ENCODE measurements at regions not wholly inside any gene's neighbourhood (a gene's known extent, or its start where the extent isn't known, plus 50 kb on each side); places are given as distances from the start of the nearest gene placed in this dataset.

DNA sequence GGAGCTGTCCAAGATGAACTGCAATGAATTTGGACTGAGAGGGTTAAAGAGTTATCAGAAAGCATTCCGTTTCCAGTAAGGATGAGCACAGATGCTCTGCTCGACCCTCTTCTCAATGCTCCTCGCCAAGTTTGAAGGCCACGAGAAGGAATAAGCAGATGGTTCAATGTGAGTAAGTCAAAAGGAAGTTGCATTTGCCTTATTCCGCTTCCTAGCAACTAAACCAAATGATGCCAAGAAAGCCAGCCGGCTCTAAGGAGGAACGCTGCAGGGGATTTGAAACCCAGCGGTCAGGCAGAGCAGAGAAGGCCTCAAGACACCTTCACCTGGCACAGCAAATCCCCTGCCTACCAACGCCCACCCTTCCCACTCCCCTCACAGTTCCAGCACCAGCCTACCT, 52.1 kb upstream of the CNEP1R1 start:
- Histone ChIP-seq H3K9me3 (replicated peaks; ENCODE audit: control insufficient read depth, insufficient read depth, low read length) (no peaks in the 10 kb centered on the region), H4K20me1 (replicated peaks; ENCODE audit: control insufficient read depth, extremely low read depth, insufficient read depth, low read length) (no peaks in the 10 kb centered on the region), H3K4me1 (ENCODE audit: control insufficient read depth, extremely low read depth, insufficient read depth, low read length) (no peaks in the 10 kb centered on the region), H2AFZ (ENCODE audit: low read depth, low read length) (no peak overlapping the region), H3K4me2 (ENCODE audit: insufficient read depth, low read length) (no peak overlapping the region), H3K36me3 (ENCODE audit: control insufficient read depth in 2 of 2, extremely low read depth in 1 of 2, insufficient read depth in 2 of 2, low read length in 2 of 2) (no peaks in the 10 kb centered on the region), H3K9ac (replicated peaks; ENCODE audit: extremely low read depth, insufficient read depth, low read length) (no peak overlapping the region), H3K79me2 (ENCODE audit: control insufficient read depth, insufficient read depth, low read length) (no peaks in the 10 kb centered on the region), H3K9me1 (replicated peaks; ENCODE audit: control insufficient read depth, extremely low read depth, insufficient read depth, low read length) (no peaks in the 10 kb centered on the region), H3K27ac (ENCODE audit: insufficient read depth, low read depth, low read length) (no peak overlapping the region), H3K4me3 (replicated peaks in 1 of 3; ENCODE audit: insufficient read depth in 1 of 3, low read depth in 1 of 3, low read length in 3 of 3) (no peak overlapping the region), H3K27me3 (ENCODE audit: control insufficient read depth in 2 of 2, insufficient read depth in 2 of 2, low read length in 2 of 2) (peaks cover 0 to 4% of the 10 kb centered on the region in 2 experiments)
- TF ChIP-seq, protein P1, sequence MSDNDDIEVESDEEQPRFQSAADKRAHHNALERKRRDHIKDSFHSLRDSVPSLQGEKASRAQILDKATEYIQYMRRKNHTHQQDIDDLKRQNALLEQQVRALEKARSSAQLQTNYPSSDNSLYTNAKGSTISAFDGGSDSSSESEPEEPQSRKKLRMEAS (IDR thresholded peaks at IDR 0.05; ENCODE audit: insufficient read depth, insufficient read length): no peak
- TF ChIP-seq EZH2 (IDR thresholded peaks at IDR 0.05; ENCODE audit: borderline replicate concordance, low read depth, low read length, severe bottlenecking): no peak
- no peak for TF ChIP-seq MYC (IDR thresholded peaks at IDR 0.05; ENCODE audit: low read depth, low read length)
- TF ChIP-seq POLR2A (IDR thresholded peaks at IDR 0.05; ENCODE audit: low read depth, low read length): no peak
- TF ChIP-seq JUN (IDR thresholded peaks at IDR 0.05; ENCODE audit: borderline replicate concordance, insufficient read depth, insufficient read length, low read depth): no peak
- TF ChIP-seq GATA2 (IDR thresholded peaks at IDR 0.05; ENCODE audit: insufficient read depth, insufficient read length, low read depth, low read length): no peak
- TF ChIP-seq, protein P2, sequence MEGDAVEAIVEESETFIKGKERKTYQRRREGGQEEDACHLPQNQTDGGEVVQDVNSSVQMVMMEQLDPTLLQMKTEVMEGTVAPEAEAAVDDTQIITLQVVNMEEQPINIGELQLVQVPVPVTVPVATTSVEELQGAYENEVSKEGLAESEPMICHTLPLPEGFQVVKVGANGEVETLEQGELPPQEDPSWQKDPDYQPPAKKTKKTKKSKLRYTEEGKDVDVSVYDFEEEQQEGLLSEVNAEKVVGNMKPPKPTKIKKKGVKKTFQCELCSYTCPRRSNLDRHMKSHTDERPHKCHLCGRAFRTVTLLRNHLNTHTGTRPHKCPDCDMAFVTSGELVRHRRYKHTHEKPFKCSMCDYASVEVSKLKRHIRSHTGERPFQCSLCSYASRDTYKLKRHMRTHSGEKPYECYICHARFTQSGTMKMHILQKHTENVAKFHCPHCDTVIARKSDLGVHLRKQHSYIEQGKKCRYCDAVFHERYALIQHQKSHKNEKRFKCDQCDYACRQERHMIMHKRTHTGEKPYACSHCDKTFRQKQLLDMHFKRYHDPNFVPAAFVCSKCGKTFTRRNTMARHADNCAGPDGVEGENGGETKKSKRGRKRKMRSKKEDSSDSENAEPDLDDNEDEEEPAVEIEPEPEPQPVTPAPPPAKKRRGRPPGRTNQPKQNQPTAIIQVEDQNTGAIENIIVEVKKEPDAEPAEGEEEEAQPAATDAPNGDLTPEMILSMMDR (IDR thresholded peaks at IDR 0.05; ENCODE audit: extremely low read depth in 1 of 2, insufficient read depth in 1 of 2, low read depth in 1 of 2, low read length in 2 of 2): no peak
- no peak for TF ChIP-seq FOS (IDR thresholded peaks at IDR 0.05; ENCODE audit: borderline replicate concordance, insufficient read depth, low read length)
- TF ChIP-seq POLR2AphosphoS5 (IDR thresholded peaks at IDR 0.05; ENCODE audit: insufficient read depth, low read depth, low read length): no peak
- no TSS peak for BruUV-seq (replicated peaks)
- DNase-seq (ENCODE audit: low read depth, low spot score): no peak
- dilution Hi-C loops (cut with MboI; ENCODE audit: extremely low pct_ligation_motif_present, low sequenced_read_pairs): no loop called here
- POLR2A ChIA-PET: no interaction called here
- intact Hi-C loops (cut with micrococcal nuclease): no loop called here
- CTCF ChIA-PET: no interaction called here
- FAIRE-seq: no peak
